GM23338 (cell line): ENCODE measurements at regions not wholly inside any gene's neighbourhood (a gene's known extent, or its start where the extent isn't known, plus 50 kb on each side); places are given as distances from the start of the nearest gene placed in this dataset.

Source experiments
- ATAC-seq: fragments of 200-7000 bp; cut with Tn5 transposase; 3 replicates; pipeline ENCODE4 v1.9.1; 2020
- DNase-seq: peaks from one replicate; pipeline ENCODE4 v3.0.0-alpha.2; 2015; ENCODE audit warnings: low spot score
- H2AFZ ChIP-seq: fragments of 200-600 bp; sonication (generic); 2 replicates; pipeline ENCODE4 v1.8.0; 2016; ENCODE audit warnings: antibody characterized with exemption, mild to moderate bottlenecking, moderate library complexity
- H3F3A ChIP-seq: fragments of 200-600 bp; sonication (generic); replicated peaks from 2 replicates; pipeline ENCODE4 v1.8.0; 2017; ENCODE audit warnings: antibody characterized with exemption, mixed run types, low read depth
- H3K27ac ChIP-seq: fragments of 200-600 bp; sonication (generic); 2 replicates; pipeline ENCODE4 v1.6.1; 2016; ENCODE audit warnings: low read depth
- H3K27me3 ChIP-seq: fragments of 200-600 bp; sonication (generic); 2 replicates; pipeline ENCODE4 v1.8.0; 2016; ENCODE audit warnings: mild to moderate bottlenecking, mixed run types, moderate library complexity; ENCODE audit not compliant: insufficient read depth
- H3K36me3 ChIP-seq: fragments of 200-600 bp; sonication (generic); 2 replicates; pipeline ENCODE4 v1.8.0; 2016; ENCODE audit warnings: mild to moderate bottlenecking; ENCODE audit not compliant: insufficient read depth
- H3K4me1 ChIP-seq: fragments of 200-600 bp; sonication (generic); 2 replicates; pipeline ENCODE4 v1.8.0; 2016; ENCODE audit warnings: mild to moderate bottlenecking, moderate library complexity; ENCODE audit not compliant: insufficient read depth
- H3K4me2 ChIP-seq: fragments of 200-600 bp; sonication (generic); 2 replicates; pipeline ENCODE4 v1.7.1; 2017; ENCODE audit warnings: mixed run types
- H3K4me3 ChIP-seq: fragments of 200-600 bp; sonication (generic); 2 replicates; pipeline ENCODE4 v1.6.1; 2016; ENCODE audit warnings: mixed run types
- H3K79me2 ChIP-seq: fragments of 200-600 bp; sonication (generic); replicated peaks from 2 replicates; pipeline ENCODE4 v1.8.0; 2017; ENCODE audit warnings: mild to moderate bottlenecking; ENCODE audit not compliant: insufficient read depth
- H3K9me2 ChIP-seq: fragments of 200-600 bp; sonication (generic); 2 replicates; pipeline ENCODE4 v1.8.0; 2017; ENCODE audit not compliant: insufficient read depth
- H4K20me1 ChIP-seq: fragments of 200-600 bp; sonication (generic); replicated peaks from 2 replicates; pipeline ENCODE4 v1.8.0; 2017; ENCODE audit warnings: mild to moderate bottlenecking; ENCODE audit not compliant: insufficient read depth
- H3K27ac Mint-ChIP-seq: 2 replicates; pipeline ENCODE4 v1.8.0; 2020; ENCODE audit warnings: inconsistent platforms, mild to moderate bottlenecking, moderate library complexity, mixed read lengths
- H3K27me3 Mint-ChIP-seq: 3 replicates; pipeline ENCODE4 v1.8.0; 2022; ENCODE audit warnings: low read depth, mild to moderate bottlenecking, moderate library complexity, mixed read lengths, inconsistent platforms; ENCODE audit not compliant: insufficient read depth, poor library complexity
- H3K36me3 Mint-ChIP-seq: 3 replicates; pipeline ENCODE4 v1.8.0; 2021; ENCODE audit warnings: low read depth, mild to moderate bottlenecking, inconsistent platforms, moderate library complexity, mixed read lengths
- H3K4me1 Mint-ChIP-seq: 3 replicates; pipeline ENCODE4 v1.8.0; 2020; ENCODE audit warnings: mild to moderate bottlenecking, inconsistent platforms, mixed read lengths
- H3K4me3 Mint-ChIP-seq: 3 replicates; pipeline ENCODE4 v1.8.0; 2021; ENCODE audit warnings: moderate library complexity, mild to moderate bottlenecking, inconsistent platforms, mixed read lengths
- H3K9me3 Mint-ChIP-seq: 3 replicates; pipeline ENCODE4 v1.8.0; 2020; ENCODE audit warnings: moderate library complexity, mild to moderate bottlenecking, inconsistent platforms, mixed read lengths
- CREB1 ChIP-seq: fragments of 250-450 bp; sonication (Bioruptor Pico); IDR thresholded peaks from 2 replicates; pipeline ENCODE4 v1.5.0; 2020; ENCODE audit warnings: low read depth, mild to moderate bottlenecking, moderate library complexity
- ETS1 ChIP-seq: IDR thresholded peaks from 2 replicates; pipeline ENCODE4 v1.6.1; 2016; ENCODE audit warnings: antibody characterized with exemption
- EZH2 ChIP-seq: fragments of 200-600 bp; sonication (generic); IDR thresholded peaks from one replicate; pipeline ENCODE4 v1.8.0; 2017; ENCODE audit warnings: antibody characterized with exemption, mild to moderate bottlenecking, low read depth; ENCODE audit not compliant: unreplicated experiment
- JUNB ChIP-seq: IDR thresholded peaks from one replicate; pipeline ENCODE4 v1.6.1; 2016; ENCODE audit warnings: antibody characterized with exemption; ENCODE audit not compliant: unreplicated experiment
- NANOG ChIP-seq: IDR thresholded peaks from 2 replicates; pipeline ENCODE4 v1.6.1; 2016; ENCODE audit warnings: antibody characterized with exemption, borderline replicate concordance
- POLR2AphosphoS5 ChIP-seq: IDR thresholded peaks from 2 replicates; pipeline ENCODE4 v1.6.1; 2016; ENCODE audit warnings: antibody characterized with exemption, low read depth
- REST ChIP-seq: IDR thresholded peaks from one replicate; pipeline ENCODE4 v1.6.1; 2018; ENCODE audit warnings: antibody characterized with exemption; ENCODE audit not compliant: unreplicated experiment
- STAT1 ChIP-seq: IDR thresholded peaks from one replicate; pipeline ENCODE4 v1.6.1; 2016; ENCODE audit warnings: antibody characterized with exemption; ENCODE audit not compliant: unreplicated experiment
- ZNF114 ChIP-seq: fragments of 250-450 bp; sonication (Bioruptor Pico); IDR thresholded peaks from 2 replicates; pipeline ENCODE4 v1.5.0; 2020; ENCODE audit warnings: mild to moderate bottlenecking, moderate library complexity
- ZNF331 ChIP-seq: fragments of 250-450 bp; sonication (Bioruptor Pico); IDR thresholded peaks from 2 replicates; pipeline ENCODE4 v1.5.0; 2020; ENCODE audit warnings: low read depth, mild to moderate bottlenecking, moderate library complexity
- ZNF462 ChIP-seq: fragments of 250-450 bp; sonication (Bioruptor Pico); IDR thresholded peaks from 2 replicates; pipeline ENCODE4 v1.5.0; 2020; ENCODE audit warnings: mild to moderate bottlenecking, moderate library complexity

- TF ChIP-seq ZNF462 (CRISPR knock-in tag): no peak
- no peak for TF ChIP-seq ZNF331 (CRISPR knock-in tag)
- no peak for TF ChIP-seq ZNF114 (CRISPR knock-in tag)
- no peak for TF ChIP-seq REST
- TF ChIP-seq STAT1: no peak
- no peak for TF ChIP-seq POLR2AphosphoS5
- TF ChIP-seq JUNB: no peak
Measured at GRCh38 chr6:122553697-122554096, 56.5 kb upstream of the PKIB start (continued).

DNA sequence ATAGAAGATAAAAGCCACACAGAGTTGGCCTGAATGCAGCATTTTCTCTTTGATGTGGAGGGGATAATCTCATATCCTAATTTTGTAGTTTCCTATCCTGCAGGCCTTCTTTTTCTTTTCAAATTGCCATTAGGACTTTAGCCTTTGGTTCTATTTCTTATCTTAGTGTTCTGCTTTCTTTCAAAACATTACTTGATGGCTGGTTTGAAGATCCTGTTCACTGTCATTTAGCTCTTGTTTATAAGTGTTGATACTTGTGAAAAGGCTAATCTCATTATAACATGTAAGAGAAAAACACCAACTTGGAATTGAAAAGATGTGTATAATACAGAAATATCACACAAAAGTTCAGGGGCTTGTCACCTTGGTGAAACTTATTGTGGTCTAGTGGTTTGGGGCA is 54.6 kb upstream of the PKIB start:
- H3K9me3 Mint-ChIP-seq: peaks cover 3% of the 10 kb centered on the region; the same call in 2 of the 3 replicates
- H3K4me2 ChIP-seq: no peak overlapping the region
- H3K27ac Mint-ChIP-seq: no peak overlapping the region
- no peak overlapping the region for H3K4me3 Mint-ChIP-seq
- peaks cover 18% of the 10 kb centered on the region for H4K20me1 ChIP-seq
- H3K36me3 Mint-ChIP-seq: peaks cover 48% of the 10 kb centered on the region
- ATAC-seq (no peak), DNase-seq (no peak)
- no peaks in the 10 kb centered on the region for H3K27me3 ChIP-seq
- H3K36me3 ChIP-seq: 0 out of 2 replicates have a peak, but pooled peaks cover 8% of the 10 kb centered on the region
- H3K4me1 ChIP-seq: no peaks in the 10 kb centered on the region
- H2AFZ ChIP-seq: no peak overlapping the region
- no peak overlapping the region for H3K27ac ChIP-seq
- no peaks in the 10 kb centered on the region for H3F3A ChIP-seq
- no peaks in the 10 kb centered on the region for H3K9me2 ChIP-seq
- H3K79me2 ChIP-seq: peaks cover 95% of the 10 kb centered on the region
- no peak overlapping the region for H3K4me3 ChIP-seq
- H3K4me1 Mint-ChIP-seq: peaks cover 9% of the 10 kb centered on the region
- peaks cover 2% of the 10 kb centered on the region for H3K27me3 Mint-ChIP-seq
- TF ChIP-seq ETS1 (no peak), EZH2 (no peak), CREB1 (no peak), ZNF331 (CRISPR knock-in tag) (no peak), ZNF114 (CRISPR knock-in tag) (no peak), STAT1 (no peak), NANOG (no peak), JUNB (no peak), REST (no peak)
